GM21423 (cell line): ENCODE measurements at regions not wholly inside any gene's neighbourhood (a gene's known extent, or its start where the extent isn't known, plus 50 kb on each side); places are given as distances from the start of the nearest gene placed in this dataset.
"Not testable (repeated sequence)": the region's sequence is repeated elsewhere in the genome, so short reads cannot be mapped to it uniquely, and the experiment has no call there.

Source experiments
- ATAC-seq: cut with Tn5 transposase; IDR thresholded peaks from one replicate; pipeline ENCODE4 v1.9.1; 2021; ENCODE audit warnings: mild to moderate bottlenecking, moderate library complexity; ENCODE audit not compliant: unreplicated experiment

DNA sequence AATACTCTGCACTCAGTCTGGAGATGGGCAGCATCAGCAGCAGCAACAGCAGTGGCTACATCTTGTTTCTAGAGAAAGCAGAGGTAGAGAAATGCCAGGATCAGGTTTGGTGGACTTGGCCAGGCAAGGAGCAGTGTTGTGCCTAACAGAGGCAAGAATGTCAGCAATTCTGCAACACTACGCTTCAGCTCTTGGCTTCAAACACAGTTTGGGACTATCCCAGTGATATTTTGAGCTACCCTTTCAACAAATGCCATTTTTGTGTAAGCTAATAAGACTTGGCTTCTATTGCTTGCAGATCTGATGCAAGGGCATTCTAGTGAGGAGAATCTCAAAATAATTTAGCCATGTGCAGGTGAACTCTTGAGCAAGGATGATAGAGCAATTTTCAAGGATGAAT is 271.3 kb downstream of the PCDH20 start:
- no peak for ATAC-seq

DNA sequence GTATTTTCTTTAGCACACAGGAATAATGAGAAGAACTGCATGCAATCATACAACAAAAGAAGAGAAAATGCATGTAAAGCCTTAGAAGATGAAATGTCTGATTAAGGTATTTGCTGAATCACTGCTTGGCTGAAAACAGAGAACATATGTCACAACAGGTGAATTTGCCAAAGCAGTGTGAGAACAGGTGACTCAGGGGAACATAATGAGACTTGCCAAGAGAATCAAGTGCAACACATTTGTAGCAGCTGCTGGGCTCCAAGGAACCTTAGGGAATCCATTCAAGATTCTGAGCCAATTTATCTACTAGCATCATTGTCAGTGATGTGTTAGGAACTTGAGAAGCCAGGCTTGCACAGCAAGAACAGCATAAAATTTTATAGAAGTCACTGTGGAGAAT is 273.1 kb downstream of the PCDH20 start:
- ATAC-seq, result no peak

DNA sequence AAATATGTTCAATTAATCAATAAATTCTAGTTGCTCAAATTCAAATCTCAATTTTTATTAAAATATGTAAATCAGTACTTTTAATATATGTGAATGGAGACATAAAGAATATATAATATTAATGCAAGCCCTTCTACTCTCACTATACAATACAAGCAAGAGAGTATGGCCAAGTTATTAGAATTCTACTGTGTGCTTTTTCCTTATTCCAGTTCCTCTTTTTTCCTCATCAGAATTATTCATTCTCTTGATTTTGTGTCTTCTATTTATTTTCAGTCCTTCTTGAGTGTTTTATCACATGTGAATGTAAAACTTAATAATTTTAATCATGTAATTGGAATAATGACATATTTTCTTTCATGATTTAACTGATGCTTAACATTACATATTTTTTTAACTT is 276.8 kb downstream of the PCDH20 start:
- ATAC-seq, result no peak

GRCh38 chr13:61136515-61136914 is 279.1 kb downstream of the PCDH20 start:
- no peak for ATAC-seq

DNA sequence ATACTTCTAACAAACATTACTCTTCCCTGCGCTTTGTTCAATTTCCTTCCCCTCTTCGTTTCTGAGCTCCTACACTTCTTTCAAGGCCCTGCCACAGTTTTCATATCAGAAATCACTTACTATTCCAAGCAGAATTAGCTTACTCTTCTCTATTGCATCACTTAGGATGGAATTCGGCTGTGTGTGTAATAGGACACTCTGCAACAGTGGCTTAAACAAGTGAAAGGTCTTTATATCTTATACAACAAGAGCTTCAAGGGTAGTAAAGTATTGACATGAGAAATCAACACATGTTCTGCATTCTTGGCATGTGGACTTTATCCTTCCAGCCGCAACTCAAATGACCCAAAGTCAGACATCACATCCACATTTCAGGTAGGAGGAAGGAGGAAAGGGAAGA is 279.6 kb downstream of the PCDH20 start:
- no peak for ATAC-seq

DNA sequence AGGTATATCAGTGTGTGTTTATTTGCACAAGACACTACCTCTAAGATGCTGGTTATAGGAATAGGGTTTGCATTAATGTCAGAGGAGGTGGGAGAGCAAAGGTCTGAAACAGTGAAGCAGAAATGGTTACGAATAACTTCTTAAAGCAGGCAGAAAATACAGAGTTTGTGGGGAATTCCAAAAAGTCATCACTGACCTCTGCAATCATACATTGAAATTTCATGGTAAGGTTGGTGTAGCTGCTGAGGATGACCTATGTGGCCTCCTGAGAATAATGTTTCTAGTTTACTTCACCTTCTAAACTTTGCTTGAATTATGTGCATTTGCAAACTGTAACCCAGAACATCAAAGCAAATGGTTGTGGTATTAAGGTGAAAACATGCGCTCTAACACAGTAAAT is 280.1 kb downstream of the PCDH20 start:
- no peak for ATAC-seq

DNA sequence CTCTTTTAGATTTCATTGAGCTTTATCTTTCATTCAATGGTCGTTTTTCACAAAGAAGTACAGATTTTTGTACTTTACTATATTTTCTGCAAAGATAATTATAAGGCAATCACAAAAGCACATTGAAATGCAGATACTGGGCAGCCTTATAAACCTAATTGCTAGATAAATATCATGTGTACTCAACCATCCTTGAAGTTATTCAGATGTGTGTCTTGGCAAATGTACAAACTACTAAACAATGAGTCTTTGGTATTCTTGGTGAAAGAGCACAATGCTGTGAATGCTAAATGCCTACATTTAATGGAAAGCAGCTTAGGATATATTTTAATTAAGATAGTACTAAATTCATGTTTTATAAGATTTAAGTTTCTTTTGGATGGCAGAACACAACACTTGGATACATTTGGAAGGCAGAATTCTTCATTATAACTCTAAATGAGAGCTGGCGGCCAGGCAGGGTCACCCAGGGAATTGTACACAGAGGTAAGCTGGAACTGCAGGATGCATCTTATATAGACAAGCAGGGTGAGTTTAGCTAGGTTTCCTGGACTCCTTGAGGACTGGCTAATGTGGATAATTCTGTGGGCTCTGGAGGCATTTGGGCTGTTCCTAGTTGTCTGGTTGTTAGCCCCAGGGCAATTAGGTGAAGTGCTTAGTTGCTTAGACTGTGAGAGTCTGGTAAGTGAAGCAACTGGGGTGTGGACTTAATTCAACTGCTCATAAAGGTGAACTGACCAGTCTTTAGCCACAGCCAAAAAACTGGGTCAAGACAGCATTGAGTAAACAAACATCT is 286.6 kb downstream of the PCDH20 start:
- ATAC-seq, result no peak

GRCh38 chr13:61123538-61124289 is 291.9 kb downstream of the PCDH20 start:
- no peak for ATAC-seq

GRCh38 chr13:61113140-61113658 is 302.4 kb downstream of the PCDH20 start:
- no peak for ATAC-seq

DNA sequence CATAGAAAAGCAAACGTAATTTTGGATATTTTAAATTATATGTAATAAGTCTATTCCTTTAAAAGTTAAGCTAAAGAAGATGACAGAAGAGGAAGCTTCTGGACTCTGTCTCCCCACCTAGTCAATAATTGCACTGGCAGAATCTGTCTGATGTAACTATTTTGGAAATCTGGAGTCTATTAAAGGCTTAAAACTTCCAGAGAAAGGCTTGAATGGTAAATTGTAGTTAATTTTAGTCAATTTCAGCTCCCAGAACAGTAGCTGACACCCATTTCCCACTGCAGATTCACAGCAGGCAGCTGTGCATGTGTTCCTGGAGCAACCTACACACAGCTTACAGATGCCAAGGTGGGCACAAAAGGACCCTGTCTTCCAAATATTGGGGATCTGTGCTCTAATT is 304.1 kb downstream of the PCDH20 start:
- ATAC-seq, result no peak

DNA sequence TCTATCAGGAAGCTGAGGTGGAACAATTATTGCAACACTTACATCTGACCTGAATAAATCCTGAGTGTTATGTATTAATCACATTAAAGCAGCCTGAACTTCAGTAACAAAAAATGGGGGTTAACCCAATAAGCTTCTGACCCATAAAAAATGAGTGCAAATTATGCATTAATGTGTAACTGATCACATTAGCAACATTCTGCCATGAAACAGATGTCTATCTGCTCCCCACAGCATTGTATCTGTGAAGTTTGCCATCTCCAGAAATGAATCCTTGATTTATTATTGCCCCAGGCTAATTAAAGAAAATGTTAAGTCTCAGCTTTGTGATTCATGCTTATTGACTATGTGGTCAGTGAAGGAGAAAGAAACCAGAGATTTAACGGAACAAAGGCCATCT is 304.9 kb downstream of the PCDH20 start:
- no peak for ATAC-seq

GRCh38 chr13:61109741-61110140 is 305.9 kb downstream of the PCDH20 start:
- ATAC-seq, result no peak

- no peak for ATAC-seq
Measured at GRCh38 chr13:61107989-61108388, 307.7 kb downstream of the PCDH20 start.

DNA sequence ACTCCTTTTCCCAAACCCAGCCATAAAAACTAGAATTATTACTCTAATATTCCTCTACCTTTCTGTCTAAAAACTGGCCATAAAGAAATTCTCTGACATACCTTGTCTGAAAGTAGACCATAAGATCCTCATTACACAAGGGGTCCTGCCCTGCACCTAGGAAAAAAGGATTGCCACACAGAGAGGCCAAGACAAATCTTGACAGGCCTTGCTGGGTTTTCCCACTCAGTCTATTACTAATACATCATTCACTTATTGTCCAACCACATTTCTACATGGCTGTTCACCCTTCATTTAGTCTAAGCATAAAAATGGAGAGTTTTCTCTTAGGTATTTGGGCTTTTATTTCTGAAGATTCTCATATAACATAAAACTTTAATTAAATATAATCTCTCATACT is 319.8 kb downstream of the PCDH20 start:
- no peak for ATAC-seq

- no peak for ATAC-seq
Measured at GRCh38 chr13:61094865-61095264, 320.8 kb downstream of the PCDH20 start.

DNA sequence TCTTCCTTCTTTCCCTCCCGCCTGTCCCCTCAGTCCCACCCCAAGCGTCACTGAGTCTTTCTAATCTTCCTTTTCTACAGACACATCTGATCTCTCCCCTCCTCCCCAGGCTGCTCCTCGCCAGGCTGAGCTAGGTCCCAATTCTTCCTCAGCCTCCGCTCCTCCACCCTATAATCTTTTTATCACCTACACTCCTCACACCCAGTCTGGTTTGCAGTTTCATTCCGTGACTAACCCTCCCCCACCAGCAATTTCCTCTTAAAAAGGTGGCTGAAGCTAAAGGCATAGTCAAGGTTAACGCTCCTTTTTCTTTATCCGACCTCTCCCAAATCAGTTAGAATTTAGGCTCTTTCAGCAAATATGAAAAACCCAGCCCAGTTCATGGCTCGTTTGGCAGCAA is 325.8 kb downstream of the PCDH20 start:
- not testable (repeated sequence) for ATAC-seq

GRCh38 chr13:61086087-61086486 is 329.6 kb downstream of the PCDH20 start:
- no peak for ATAC-seq

- no peak for ATAC-seq
Measured at GRCh38 chr13:61084988-61085387, 330.7 kb downstream of the PCDH20 start.

DNA sequence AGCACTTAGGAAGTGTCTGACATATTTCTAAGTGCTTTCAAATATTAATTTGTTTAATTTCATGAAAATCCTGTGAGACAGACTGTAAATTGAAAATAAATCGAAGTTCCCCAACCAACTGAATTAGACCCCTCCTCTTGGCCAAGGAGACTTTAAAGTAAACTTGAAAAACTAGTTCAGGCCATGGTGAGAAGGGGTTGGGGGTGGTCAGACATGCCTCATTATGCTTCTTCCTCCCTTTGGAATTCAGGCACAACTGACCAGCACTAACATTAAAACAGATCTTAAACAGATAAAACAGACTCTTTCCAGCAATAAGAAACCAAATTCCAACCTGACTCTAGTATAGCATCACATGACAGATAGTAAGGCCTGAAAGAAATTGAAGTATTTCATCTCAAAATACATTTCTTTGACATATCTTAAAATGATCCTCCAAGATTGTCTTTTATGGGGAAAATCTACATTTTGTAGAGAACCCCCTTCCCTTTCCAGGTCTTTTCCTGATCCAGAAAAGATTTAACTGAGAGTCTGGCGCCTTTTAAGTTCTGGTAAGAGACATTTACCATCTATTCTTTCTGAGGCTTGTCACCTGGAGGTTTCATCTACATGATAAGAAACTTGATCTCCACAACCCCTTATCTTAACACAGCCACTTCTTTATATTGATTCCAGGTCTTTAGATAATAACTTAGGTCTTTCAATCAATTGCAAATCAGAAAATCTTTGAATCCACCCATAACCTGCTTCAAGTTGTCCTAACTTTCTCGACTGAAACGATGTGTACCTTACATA is 336.5 kb downstream of the PCDH20 start:
- ATAC-seq, result no peak

DNA sequence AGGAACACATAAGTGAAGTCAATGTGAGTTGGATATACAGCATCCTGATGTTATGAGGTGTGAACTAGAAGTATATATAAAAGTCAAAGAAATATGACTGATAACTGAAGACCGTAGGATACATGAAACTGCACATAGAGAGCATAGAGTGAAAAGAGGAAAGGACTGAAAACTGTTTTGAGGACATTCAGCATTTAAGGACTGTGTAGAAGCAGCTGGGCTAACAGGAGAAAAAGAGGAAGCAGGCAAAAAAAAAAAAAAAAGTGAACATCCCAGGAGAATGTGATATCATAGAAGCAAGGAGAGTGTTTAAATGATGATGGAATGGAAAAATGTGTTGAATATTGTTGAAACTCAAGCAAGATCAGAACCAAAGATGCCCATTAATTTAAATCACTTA is 363.5 kb downstream of the PCDH20 start:
- no peak for ATAC-seq

- ATAC-seq, result no peak
Measured at GRCh38 chr13:61045251-61045650, 370.4 kb downstream of the PCDH20 start.
